ENCODE measurements at regions not wholly inside any gene's neighbourhood (a gene's known extent, or its start where the extent isn't known, plus 50 kb on each side); places are given as distances from the start of the nearest gene placed in this dataset.

GRCh38 chr4:62328526-62328925 lies 1128.4 kb downstream of the ADGRL3 start:
- no peak for DNase-seq (ENCODE audit: low read depth)

GRCh38 chr4:62327612-62328297 lies 1127.6 kb downstream of the ADGRL3 start:
- no peak for DNase-seq (ENCODE audit: low read depth)

- DNase-seq (ENCODE audit: low read depth): no peak
Observed at GRCh38 chr4:62324215-62324614, 1124.1 kb downstream of the ADGRL3 start.

GRCh38 chr4:62320612-62321011 lies 1120.5 kb downstream of the ADGRL3 start:
- no peak for DNase-seq (ENCODE audit: low read depth)

GRCh38 chr4:62302710-62303109 lies 1102.6 kb downstream of the ADGRL3 start:
- no peak for DNase-seq (ENCODE audit: low read depth)

- DNase-seq (ENCODE audit: low read depth): no peak
Observed at GRCh38 chr4:62301500-62301899, 1101.4 kb downstream of the ADGRL3 start.

- no peak for DNase-seq (ENCODE audit: low read depth)
Observed at GRCh38 chr4:62293551-62293950, 1093.4 kb downstream of the ADGRL3 start.

GRCh38 chr4:62292911-62293310 lies 1092.8 kb downstream of the ADGRL3 start:
- no peak for DNase-seq (ENCODE audit: low read depth)

GRCh38 chr4:62288808-62289541 lies 1088.8 kb downstream of the ADGRL3 start:
- no peak for DNase-seq (ENCODE audit: low read depth)

- DNase-seq (ENCODE audit: low read depth): no peak
Observed at GRCh38 chr4:62285026-62285425, 1084.9 kb downstream of the ADGRL3 start.

- DNase-seq (ENCODE audit: low read depth): no peak
Observed at GRCh38 chr4:62279689-62280088, 1079.6 kb downstream of the ADGRL3 start.

- no peak for DNase-seq (ENCODE audit: low read depth)
Observed at GRCh38 chr4:62275470-62275869, 1075.3 kb downstream of the ADGRL3 start.

GRCh38 chr4:62274782-62275181 lies 1074.7 kb downstream of the ADGRL3 start:
- no peak for DNase-seq (ENCODE audit: low read depth)

- no peak for DNase-seq (ENCODE audit: low read depth)
Observed at GRCh38 chr4:62271107-62271506, 1071.0 kb downstream of the ADGRL3 start.

- no peak for DNase-seq (ENCODE audit: low read depth)
Observed at GRCh38 chr4:62269918-62270317, 1069.8 kb downstream of the ADGRL3 start.

- DNase-seq (ENCODE audit: low read depth): no peak
Observed at GRCh38 chr4:62263454-62263853, 1063.3 kb downstream of the ADGRL3 start.

- DNase-seq (ENCODE audit: low read depth): no peak
Observed at GRCh38 chr4:62262676-62263075, 1062.5 kb downstream of the ADGRL3 start.

GRCh38 chr4:62260254-62260653 lies 1060.1 kb downstream of the ADGRL3 start:
- no peak for DNase-seq (ENCODE audit: low read depth)

- DNase-seq (ENCODE audit: low read depth): no peak
Observed at GRCh38 chr4:62256479-62256878, 1056.4 kb downstream of the ADGRL3 start.

GRCh38 chr4:62252728-62253127 lies 1052.6 kb downstream of the ADGRL3 start:
- no peak for DNase-seq (ENCODE audit: low read depth)

- DNase-seq (ENCODE audit: low read depth): no peak
Observed at GRCh38 chr4:62250100-62250499, 1050.0 kb downstream of the ADGRL3 start.

- DNase-seq (ENCODE audit: low read depth): no peak
Observed at GRCh38 chr4:62243895-62244294, 1043.8 kb downstream of the ADGRL3 start.

GRCh38 chr4:62235911-62236310 lies 1035.8 kb downstream of the ADGRL3 start:
- DNase-seq (ENCODE audit: low read depth): no peak

- no peak for DNase-seq (ENCODE audit: low read depth)
Observed at GRCh38 chr4:62232814-62233213, 1032.7 kb downstream of the ADGRL3 start.
